Loucy (cell line): ENCODE measurements at regions not wholly inside any gene's neighbourhood (a gene's known extent, or its start where the extent isn't known, plus 50 kb on each side); places are given as distances from the start of the nearest gene placed in this dataset.

Experiments
- CTCF ChIP-seq: fragments of 200-600 bp; sonication (generic); conservative IDR thresholded peaks from 2 replicates; pipeline ENCODE4 v1.5.1; 2014; ENCODE audit warnings: mild to moderate bottlenecking, antibody characterized with exemption, low read length
- EZH2phosphoT487 ChIP-seq: fragments of 200-600 bp; IDR thresholded peaks from 2 replicates; pipeline ENCODE4 v1.6.1; 2018; ENCODE audit warnings: antibody characterized with exemption, mild to moderate bottlenecking, moderate library complexity, borderline replicate concordance

DNA sequence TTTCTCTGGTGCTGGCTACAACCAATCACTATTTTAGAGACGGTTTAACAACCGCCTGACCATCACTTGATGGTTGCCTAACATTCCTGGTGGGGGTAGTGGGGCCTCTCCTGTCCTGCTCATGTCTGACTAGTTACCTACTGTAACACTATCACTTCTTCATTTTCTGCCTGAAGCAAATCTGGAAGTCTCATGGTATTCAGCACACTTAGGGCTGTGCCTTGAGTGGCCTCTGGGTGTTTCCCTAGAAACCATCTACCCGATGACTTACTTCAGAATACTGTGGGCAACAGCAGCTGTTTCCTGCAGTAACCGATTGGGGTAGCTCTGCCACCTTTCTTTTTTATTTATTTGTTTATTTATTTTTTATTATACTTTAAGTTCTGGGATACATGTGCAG is 880.1 kb upstream of the INTU start:
- TF ChIP-seq CTCF (no peak), EZH2phosphoT487 (no peak)
